ENCODE measurements at regions not wholly inside any gene's neighbourhood (a gene's known extent, or its start where the extent isn't known, plus 50 kb on each side); places are given as distances from the start of the nearest gene placed in this dataset.

- Histone ChIP-seq H3K27ac (peak overlapping the region in 2 of 10 donors; percentile 19 to 38), H3K27me3 (no peaks in the 10 kb centered on the region), H3K4me1 (no peaks in the 10 kb centered on the region), H3K36me3 (no peaks in the 10 kb centered on the region), H3K4me3 (no peak overlapping the region), H3K9me3 (no peaks in the 10 kb centered on the region)
- intact Hi-C loops (cut with DNase I) = no loop called here
- ATAC-seq = peak in 4 of 8 donors; percentile 21 to 61 (median 50)
- TF ChIP-seq CTCF (IDR thresholded peaks at IDR 0.05) = no peak
- no peak for DNase-seq
- 72 to 79% methylated on average over 4 of the region's 4 CpGs for WGBS, 2 donors
Observed at GRCh38 chr6:112833581-112834131, 486.5 kb downstream of the RFPL4B start.

GRCh38 chr6:112835078-112835477, 487.9 kb downstream of the RFPL4B start:
- H3K27ac ChIP-seq = no peak overlapping the region
- TF ChIP-seq CTCF (IDR thresholded peaks at IDR 0.05) = no peak
- DNase-seq = no peak
- no peaks in the 10 kb centered on the region for H3K4me1 ChIP-seq
- 91 to 92% methylated on average over 3 of the region's 3 CpGs for WGBS, 2 donors
- intact Hi-C loops (cut with DNase I) = no loop called here
- H3K4me3 ChIP-seq = no peak overlapping the region
- no peaks in the 10 kb centered on the region for H3K27me3 ChIP-seq
- ATAC-seq = no peak
- no peaks in the 10 kb centered on the region for H3K36me3 ChIP-seq
- no peaks in the 10 kb centered on the region for H3K9me3 ChIP-seq

GRCh38 chr6:112839525-112839961, 492.4 kb downstream of the RFPL4B start:
- no peak for TF ChIP-seq CTCF (IDR thresholded peaks at IDR 0.05)
- Histone ChIP-seq H3K27ac (peak overlapping the region in 1 of 10 donors; percentile 33), H3K9me3 (peaks cover 0 to 6% (median 0%) of the 10 kb centered on the region in 11 donors), H3K27me3 (no peaks in the 10 kb centered on the region), H3K4me1 (no peaks in the 10 kb centered on the region), H3K4me3 (no peak overlapping the region), H3K36me3 (no peaks in the 10 kb centered on the region)
- DNase-seq = peak in 1 of 2 donors; percentile 3
- ATAC-seq = peak in 7 of 8 donors; percentile 62 to 89 (median 69)
- intact Hi-C loops (cut with DNase I) = no loop called here

- Histone ChIP-seq H3K27me3 (no peaks in the 10 kb centered on the region), H3K27ac (no peak overlapping the region), H3K4me3 (no peak overlapping the region), H3K36me3 (no peaks in the 10 kb centered on the region), H3K4me1 (no peaks in the 10 kb centered on the region), H3K9me3 (peaks cover 0 to 6% (median 0%) of the 10 kb centered on the region in 11 donors)
- ATAC-seq (no peak), DNase-seq (no peak)
- WGBS, 2 donors = 87 to 95% methylated on average over 4 of the region's 4 CpGs
- TF ChIP-seq CTCF (IDR thresholded peaks at IDR 0.05) = no peak
- intact Hi-C loops (cut with DNase I) = no loop called here
Observed at GRCh38 chr6:112841553-112842329, 494.6 kb downstream of the RFPL4B start.
